ENCODE measurements at regions not wholly inside any gene's neighbourhood (a gene's known extent, or its start where the extent isn't known, plus 50 kb on each side); places are given as distances from the start of the nearest gene placed in this dataset.

DNA sequence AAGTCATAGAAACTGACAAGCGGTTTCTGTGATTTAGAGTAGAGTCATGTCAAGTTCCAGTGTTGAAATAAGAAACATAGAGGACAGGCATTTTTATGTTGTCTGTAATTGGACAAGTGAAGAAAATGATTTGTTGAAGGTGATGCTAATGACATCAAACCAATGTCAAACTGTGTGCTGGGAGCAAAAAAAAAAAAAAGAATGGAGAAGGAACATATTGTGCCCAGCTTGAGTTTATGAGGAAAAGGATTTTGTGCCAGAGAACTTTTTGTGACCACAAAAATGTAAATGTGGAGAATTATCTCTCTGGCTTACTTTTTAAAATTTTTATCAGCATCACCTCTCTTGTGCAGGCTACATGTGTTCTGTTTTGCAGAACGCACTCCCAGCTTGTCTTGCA is 495.7 kb downstream of the RAPGEF2 start:
- H4K20me1 ChIP-seq (ENCODE audit: control insufficient read depth, insufficient read depth, low read length, poor library complexity, severe bottlenecking), result no peaks in the 10 kb centered on the region
- no peaks in the 10 kb centered on the region for H3K9me3 ChIP-seq (ENCODE audit: control extremely low read depth in 1 of 3, control insufficient read depth in 2 of 3, insufficient read depth in 1 of 3, low read length in 2 of 3)
- no peaks in the 10 kb centered on the region for H3K9me3 Mint-ChIP-seq (ENCODE audit: insufficient read depth)
- H3K27ac ChIP-seq (ENCODE audit: low read length in 2 of 2), result no peak overlapping the region
- H3K4me2 ChIP-seq (replicated peaks; ENCODE audit: low read depth, low read length, poor library complexity, severe bottlenecking), result no peak overlapping the region
- no peak for ATAC-seq (ENCODE audit: low read depth)
- no peak overlapping the region for H2AFZ ChIP-seq (ENCODE audit: insufficient read depth, low read depth, low read length, poor library complexity, severe bottlenecking)
- H3K4me1 Mint-ChIP-seq, result no peaks in the 10 kb centered on the region
- intact Hi-C loops (cut with micrococcal nuclease), result no loop called here
- H3K9ac ChIP-seq (ENCODE audit: low read length), result no peak overlapping the region
- CTCF ChIA-PET, result no interaction called here
- H3K27ac Mint-ChIP-seq, result no peak overlapping the region
- DNase-seq, result no peak
- no peak for TF ChIP-seq EZH2 (IDR thresholded peaks at IDR 0.05; ENCODE audit: borderline replicate concordance, insufficient read depth, low read depth, low read length, poor library complexity, severe bottlenecking)
- TF ChIP-seq, protein P1, sequence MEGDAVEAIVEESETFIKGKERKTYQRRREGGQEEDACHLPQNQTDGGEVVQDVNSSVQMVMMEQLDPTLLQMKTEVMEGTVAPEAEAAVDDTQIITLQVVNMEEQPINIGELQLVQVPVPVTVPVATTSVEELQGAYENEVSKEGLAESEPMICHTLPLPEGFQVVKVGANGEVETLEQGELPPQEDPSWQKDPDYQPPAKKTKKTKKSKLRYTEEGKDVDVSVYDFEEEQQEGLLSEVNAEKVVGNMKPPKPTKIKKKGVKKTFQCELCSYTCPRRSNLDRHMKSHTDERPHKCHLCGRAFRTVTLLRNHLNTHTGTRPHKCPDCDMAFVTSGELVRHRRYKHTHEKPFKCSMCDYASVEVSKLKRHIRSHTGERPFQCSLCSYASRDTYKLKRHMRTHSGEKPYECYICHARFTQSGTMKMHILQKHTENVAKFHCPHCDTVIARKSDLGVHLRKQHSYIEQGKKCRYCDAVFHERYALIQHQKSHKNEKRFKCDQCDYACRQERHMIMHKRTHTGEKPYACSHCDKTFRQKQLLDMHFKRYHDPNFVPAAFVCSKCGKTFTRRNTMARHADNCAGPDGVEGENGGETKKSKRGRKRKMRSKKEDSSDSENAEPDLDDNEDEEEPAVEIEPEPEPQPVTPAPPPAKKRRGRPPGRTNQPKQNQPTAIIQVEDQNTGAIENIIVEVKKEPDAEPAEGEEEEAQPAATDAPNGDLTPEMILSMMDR (IDR thresholded peaks at IDR 0.05), result no peak
- no peaks in the 10 kb centered on the region for H3K27me3 ChIP-seq (replicated peaks in 1 of 4; ENCODE audit: control extremely low read depth in 1 of 4, control insufficient read depth in 3 of 4, insufficient read depth in 4 of 4, low read length in 3 of 4)
- H3K4me3 Mint-ChIP-seq, result no peak overlapping the region
- no peaks in the 10 kb centered on the region for H3K79me2 ChIP-seq (ENCODE audit: control insufficient read depth, insufficient read depth, low read length)
- no peaks in the 10 kb centered on the region for H3K36me3 ChIP-seq (replicated peaks in 1 of 2; ENCODE audit: control extremely low read depth in 1 of 2, control insufficient read depth in 1 of 2, extremely low read depth in 1 of 2, insufficient read depth in 2 of 2, low read length in 1 of 2)
- POLR2A ChIA-PET, result no interaction called here
- H3K4me1 ChIP-seq (ENCODE audit: control insufficient read depth in 2 of 2, insufficient read depth in 2 of 2, low read length in 2 of 2), result no peaks in the 10 kb centered on the region
- H3K27me3 Mint-ChIP-seq, result no peaks in the 10 kb centered on the region
- no peak overlapping the region for H3K4me3 ChIP-seq (ENCODE audit: control extremely low read depth in 1 of 5, extremely low read depth in 1 of 5, insufficient read depth in 1 of 5, low read depth in 2 of 5, low read length in 4 of 5)
- WGBS (ENCODE audit: insufficient coverage), result 100% methylated on average over 1 of the region's 2 CpGs

DNA sequence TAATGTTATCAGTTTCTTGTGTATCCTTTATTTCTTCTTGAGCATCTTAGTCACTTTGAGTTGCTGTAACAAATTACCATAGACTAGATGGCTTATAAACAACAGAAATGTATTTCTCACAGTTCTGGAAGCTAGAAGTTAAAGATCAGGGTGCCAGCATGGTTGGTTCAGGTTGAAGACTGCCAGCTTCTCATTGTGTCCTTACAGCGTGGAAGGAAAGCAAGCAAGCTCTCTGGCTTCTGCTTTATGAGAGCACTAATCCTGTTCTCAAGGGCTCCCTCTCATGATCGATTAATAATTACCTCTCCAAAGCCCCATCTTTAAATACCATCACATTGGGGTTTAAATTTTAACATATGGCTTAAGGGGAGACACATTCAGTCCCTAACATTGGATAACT is 497.2 kb downstream of the RAPGEF2 start:
- Histone ChIP-seq H3K4me2 (replicated peaks; ENCODE audit: low read depth, low read length, poor library complexity, severe bottlenecking) (no peak overlapping the region), H4K20me1 (ENCODE audit: control insufficient read depth, insufficient read depth, low read length, poor library complexity, severe bottlenecking) (no peaks in the 10 kb centered on the region), H2AFZ (ENCODE audit: insufficient read depth, low read depth, low read length, poor library complexity, severe bottlenecking) (no peak overlapping the region), H3K27me3 (replicated peaks in 1 of 4; ENCODE audit: control extremely low read depth in 1 of 4, control insufficient read depth in 3 of 4, insufficient read depth in 4 of 4, low read length in 3 of 4) (no peaks in the 10 kb centered on the region), H3K4me1 (ENCODE audit: control insufficient read depth in 2 of 2, insufficient read depth in 2 of 2, low read length in 2 of 2) (no peaks in the 10 kb centered on the region), H3K36me3 (replicated peaks in 1 of 2; ENCODE audit: control extremely low read depth in 1 of 2, control insufficient read depth in 1 of 2, extremely low read depth in 1 of 2, insufficient read depth in 2 of 2, low read length in 1 of 2) (no peaks in the 10 kb centered on the region), H3K9me3 (ENCODE audit: control extremely low read depth in 1 of 3, control insufficient read depth in 2 of 3, insufficient read depth in 1 of 3, low read length in 2 of 3) (no peaks in the 10 kb centered on the region), H3K79me2 (ENCODE audit: control insufficient read depth, insufficient read depth, low read length) (no peaks in the 10 kb centered on the region), H3K4me3 (ENCODE audit: control extremely low read depth in 1 of 5, extremely low read depth in 1 of 5, insufficient read depth in 1 of 5, low read depth in 2 of 5, low read length in 4 of 5) (no peak overlapping the region), H3K9ac (ENCODE audit: low read length) (no peak overlapping the region), H3K27ac (ENCODE audit: low read length in 2 of 2) (no peak overlapping the region)
- H3K4me3 Mint-ChIP-seq, result no peak overlapping the region
- H3K27me3 Mint-ChIP-seq, result no peaks in the 10 kb centered on the region
- ChIA-PET POLR2A (no interaction called here), CTCF (no interaction called here)
- TF ChIP-seq EZH2 (IDR thresholded peaks at IDR 0.05; ENCODE audit: borderline replicate concordance, insufficient read depth, low read depth, low read length, poor library complexity, severe bottlenecking), result no peak
- TF ChIP-seq, protein P1 (IDR thresholded peaks at IDR 0.05), result no peak
- no peak overlapping the region for H3K27ac Mint-ChIP-seq
- no peaks in the 10 kb centered on the region for H3K9me3 Mint-ChIP-seq (ENCODE audit: insufficient read depth)
- ATAC-seq (ENCODE audit: low read depth), result no peak
- intact Hi-C loops (cut with micrococcal nuclease), result no loop called here
- no peak for DNase-seq
- H3K4me1 Mint-ChIP-seq, result no peaks in the 10 kb centered on the region
- WGBS (ENCODE audit: insufficient coverage), result 88% methylated on average over 1 of the region's 2 CpGs

All from B cell (primary cell).